T-helper 17 cell (primary cell): ENCODE measurements at regions not wholly inside any gene's neighbourhood (a gene's known extent, or its start where the extent isn't known, plus 50 kb on each side); places are given as distances from the start of the nearest gene placed in this dataset.
"Not testable (repeated sequence)": the region's sequence is repeated elsewhere in the genome, so short reads cannot be mapped to it uniquely, and the experiment has no call there.

Source experiments
- ATAC-seq: fragments of 150-1000 bp; cut with Tn5 transposase; 2 replicates; pipeline ENCODE4 v1.10.0; 2021; ENCODE audit warnings: mild to moderate bottlenecking, moderate library complexity
- DNase-seq, 3 donors: peaks; one replicate each; pipeline versions ENCODE4 v3.0.0 to v3.0.0-alpha.2; 2020 to 2021
- H3K9me3 ChIP-seq: one replicate; pipeline ENCODE4 v1.7.0; 2013; ENCODE audit warnings: low read length, mild to moderate bottlenecking; ENCODE audit not compliant: control insufficient read depth, poor library complexity, severe bottlenecking
- H3K27ac Mint-ChIP-seq: one replicate; pipeline ENCODE4 v1.8.0; 2022; ENCODE audit warnings: mild to moderate bottlenecking, moderate library complexity, mixed read lengths
- H3K27me3 Mint-ChIP-seq: one replicate; pipeline ENCODE4 v1.8.0; 2022; ENCODE audit warnings: mixed read lengths
- H3K36me3 Mint-ChIP-seq: one replicate; pipeline ENCODE4 v1.8.0; 2022; ENCODE audit warnings: low read depth, mixed read lengths
- H3K4me1 Mint-ChIP-seq: one replicate; pipeline ENCODE4 v1.8.0; 2022; ENCODE audit warnings: mild to moderate bottlenecking, mixed read lengths
- H3K4me3 Mint-ChIP-seq: one replicate; pipeline ENCODE4 v1.8.0; 2022; ENCODE audit warnings: mild to moderate bottlenecking, moderate library complexity, mixed read lengths

DNA sequence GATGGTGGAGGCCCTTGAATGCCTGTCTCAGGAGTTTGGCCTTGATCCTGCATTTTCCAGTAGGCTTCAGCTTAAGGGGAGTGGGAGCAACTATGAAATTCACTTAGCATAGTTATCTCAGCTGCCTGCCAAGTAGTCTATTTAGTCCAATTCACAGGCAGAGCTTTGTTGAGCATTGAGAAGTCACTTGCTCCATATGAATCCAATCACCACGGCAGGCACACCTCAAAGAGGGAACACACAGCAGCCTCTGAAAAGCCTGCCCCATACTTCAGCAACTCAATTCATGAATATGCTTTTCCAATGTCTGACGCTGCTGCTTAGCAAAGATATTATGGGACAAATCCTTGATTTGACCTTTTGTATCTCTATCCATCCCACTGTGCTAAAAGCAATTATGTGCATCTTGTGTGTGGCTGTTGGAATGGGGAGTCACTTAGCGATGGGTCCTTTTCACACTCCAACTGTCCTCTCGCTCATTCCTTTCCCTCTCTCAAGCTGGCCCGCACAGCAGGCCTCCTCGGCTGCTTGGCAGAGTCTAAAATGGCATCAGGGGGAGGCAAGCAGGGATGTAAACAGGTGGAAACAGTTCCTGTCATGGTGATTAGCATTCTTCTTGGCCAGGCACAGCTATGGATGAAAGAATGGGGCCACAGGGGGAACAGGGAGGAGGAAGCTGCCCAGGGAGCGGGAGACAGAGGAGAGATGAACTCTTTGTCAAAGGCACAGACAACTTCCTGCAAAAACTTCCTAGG, 56.0 kb upstream of the LRPPRC start:
- peaks cover 20% of the 10 kb centered on the region for H3K27me3 Mint-ChIP-seq
- ATAC-seq (no peak), DNase-seq (no peak)
- H3K27ac Mint-ChIP-seq, result no peak overlapping the region
- H3K9me3 ChIP-seq, result no peaks in the 10 kb centered on the region
- no peaks in the 10 kb centered on the region for H3K4me1 Mint-ChIP-seq
- peaks cover 2% of the 10 kb centered on the region for H3K36me3 Mint-ChIP-seq
- H3K4me3 Mint-ChIP-seq, result no peak overlapping the region

GRCh38 chr2:44052584-44052983, 56.8 kb upstream of the LRPPRC start:
- Mint-ChIP-seq H3K36me3 (peaks cover 2% of the 10 kb centered on the region), H3K27ac (no peak overlapping the region), H3K4me1 (no peaks in the 10 kb centered on the region), H3K27me3 (peaks cover 18% of the 10 kb centered on the region), H3K4me3 (no peak overlapping the region)
- no peaks in the 10 kb centered on the region for H3K9me3 ChIP-seq
- ATAC-seq (no peak), DNase-seq (no peak)

DNA sequence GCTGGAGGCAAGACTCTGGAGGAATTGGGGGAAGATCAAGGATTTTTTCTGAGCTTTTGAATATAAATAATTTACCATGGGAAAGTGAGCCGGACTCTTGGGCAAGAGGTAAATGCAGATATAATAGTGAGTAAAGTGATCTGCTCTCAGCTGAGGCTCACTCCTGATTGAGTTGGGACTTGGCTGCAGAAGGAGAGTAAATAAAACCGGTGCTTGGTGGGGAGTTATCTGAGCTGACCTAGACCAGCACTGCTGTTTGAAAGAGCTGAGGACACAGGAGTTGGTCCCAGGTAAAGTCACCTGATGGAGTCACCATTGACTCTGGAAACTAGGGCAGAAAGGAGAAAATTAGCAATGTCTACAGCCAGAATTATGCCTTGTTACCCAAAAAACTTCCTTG, 57.3 kb upstream of the LRPPRC start:
- no peak for ATAC-seq
- Mint-ChIP-seq H3K27me3 (peaks cover 13% of the 10 kb centered on the region), H3K27ac (no peak overlapping the region), H3K4me1 (no peaks in the 10 kb centered on the region), H3K4me3 (no peak overlapping the region), H3K36me3 (peaks cover 2% of the 10 kb centered on the region)
- no peaks in the 10 kb centered on the region for H3K9me3 ChIP-seq
- DNase-seq, result no peak

DNA sequence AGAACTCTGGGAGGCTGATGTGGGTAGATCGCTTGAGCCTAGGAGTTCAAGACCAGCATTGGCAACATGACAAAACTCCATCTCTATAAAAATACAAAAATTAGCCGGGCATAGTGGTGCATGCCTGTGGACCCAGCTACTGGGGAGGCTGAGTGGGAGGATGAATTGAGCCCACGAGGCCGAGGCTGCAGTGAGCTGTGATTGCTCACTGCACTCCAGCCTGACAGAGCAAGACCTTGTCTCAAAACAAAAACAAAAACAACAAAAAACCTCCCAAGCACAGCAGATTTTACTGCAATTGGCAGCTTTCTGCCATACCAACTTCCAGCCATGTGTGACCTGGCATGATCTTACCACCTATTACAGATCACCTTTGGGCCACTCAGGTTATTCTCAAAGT, 57.7 kb upstream of the LRPPRC start:
- no peak overlapping the region for H3K27ac Mint-ChIP-seq
- peaks cover 2% of the 10 kb centered on the region for H3K36me3 Mint-ChIP-seq
- no peaks in the 10 kb centered on the region for H3K9me3 ChIP-seq
- ATAC-seq, result no peak
- H3K4me3 Mint-ChIP-seq, result no peak overlapping the region
- peaks cover 13% of the 10 kb centered on the region for H3K27me3 Mint-ChIP-seq
- DNase-seq, result no peak
- no peaks in the 10 kb centered on the region for H3K4me1 Mint-ChIP-seq

DNA sequence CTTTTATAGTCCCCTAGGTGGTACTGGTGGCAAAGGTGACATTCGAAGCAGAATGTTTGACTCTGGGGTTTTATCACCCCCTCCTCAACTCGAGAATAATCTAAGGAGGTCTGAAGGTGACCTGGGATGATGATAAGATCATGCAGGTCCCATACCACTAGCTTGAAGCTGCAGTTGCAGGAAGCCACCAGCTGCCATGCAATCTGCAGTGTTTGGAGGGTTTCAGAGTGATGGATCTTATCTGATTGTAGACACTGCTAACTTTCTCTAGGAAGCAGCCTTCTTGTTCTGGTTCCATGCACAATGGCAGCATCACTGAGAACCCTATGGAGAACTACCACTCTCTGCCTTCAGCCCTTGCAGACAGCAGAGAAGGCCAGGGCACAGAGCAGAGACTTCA, 59.4 kb upstream of the LRPPRC start:
- Mint-ChIP-seq H3K4me1 (no peaks in the 10 kb centered on the region), H3K4me3 (no peak overlapping the region), H3K27ac (no peak overlapping the region), H3K36me3 (no peaks in the 10 kb centered on the region), H3K27me3 (peaks cover 8% of the 10 kb centered on the region)
- DNase-seq, result no peak
- no peak for ATAC-seq
- no peaks in the 10 kb centered on the region for H3K9me3 ChIP-seq

DNA sequence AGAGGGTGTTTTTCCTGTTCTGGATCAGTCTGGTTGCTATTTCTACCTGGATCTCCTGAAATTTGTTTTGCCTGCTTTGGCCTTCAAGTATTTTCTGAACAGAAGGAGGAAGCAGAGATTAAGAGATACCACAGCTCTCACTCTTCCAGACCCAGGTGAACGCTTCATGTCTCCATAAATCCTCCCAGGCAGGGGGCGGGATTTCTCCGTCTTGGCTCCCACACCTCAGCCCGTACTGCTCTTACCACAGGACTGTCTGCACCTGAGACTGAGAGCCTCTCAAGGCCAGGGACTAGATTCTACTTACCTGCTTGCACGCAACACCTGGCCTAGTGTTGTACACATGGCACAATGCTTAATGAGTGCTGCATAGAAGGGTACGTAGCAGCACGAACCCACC, 59.9 kb upstream of the LRPPRC start:
- peaks cover 8% of the 10 kb centered on the region for H3K27me3 Mint-ChIP-seq
- no peak for DNase-seq
- no peaks in the 10 kb centered on the region for H3K9me3 ChIP-seq
- no peaks in the 10 kb centered on the region for H3K4me1 Mint-ChIP-seq
- no peaks in the 10 kb centered on the region for H3K36me3 Mint-ChIP-seq
- no peak for ATAC-seq
- H3K27ac Mint-ChIP-seq, result no peak overlapping the region
- H3K4me3 Mint-ChIP-seq, result no peak overlapping the region

DNA sequence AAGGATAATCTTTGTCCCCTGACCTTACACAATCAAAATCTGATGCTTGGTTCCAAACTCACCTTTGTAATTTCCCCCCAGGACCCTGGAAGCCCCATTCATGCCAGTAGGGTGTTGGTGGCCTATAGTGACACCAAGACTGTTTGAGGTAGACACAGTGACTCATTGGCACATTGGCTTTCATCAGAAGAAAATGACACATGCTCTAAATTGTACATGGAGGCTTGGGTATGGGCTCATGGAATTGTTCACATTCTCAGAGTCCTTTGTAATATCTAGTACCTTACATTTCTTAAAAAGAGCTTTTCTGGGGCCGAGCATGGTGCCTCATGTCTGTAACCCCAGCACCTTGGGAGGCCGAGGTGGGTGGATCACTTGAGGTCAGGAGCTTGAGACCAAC, 61.2 kb upstream of the LRPPRC start:
- no peak overlapping the region for H3K4me3 Mint-ChIP-seq
- no peak for ATAC-seq
- H3K4me1 Mint-ChIP-seq, result no peaks in the 10 kb centered on the region
- H3K36me3 Mint-ChIP-seq, result no peaks in the 10 kb centered on the region
- H3K9me3 ChIP-seq, result no peaks in the 10 kb centered on the region
- DNase-seq, result no peak
- peaks cover 12% of the 10 kb centered on the region for H3K27me3 Mint-ChIP-seq
- no peak overlapping the region for H3K27ac Mint-ChIP-seq

DNA sequence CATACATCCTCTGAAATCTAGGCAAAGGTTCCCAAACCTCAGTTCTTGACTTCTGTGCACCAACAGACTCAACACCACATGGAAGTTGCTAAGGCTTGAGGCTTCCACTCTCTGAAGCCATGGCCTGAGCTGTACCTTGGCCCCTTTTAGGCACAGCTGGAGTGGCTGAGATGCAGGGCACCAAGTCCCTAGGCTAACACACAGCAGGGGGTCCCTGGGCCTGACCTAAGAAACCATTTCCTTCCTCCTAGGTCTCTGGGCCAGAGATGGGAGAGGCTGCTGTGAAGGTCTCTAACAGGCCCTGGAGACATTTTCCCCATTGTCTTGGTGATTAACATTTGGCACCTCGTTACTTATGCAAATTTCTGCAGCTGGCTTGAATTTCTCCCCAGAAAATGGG, 64.5 kb upstream of the LRPPRC start:
- not testable (repeated sequence) for H3K4me1 Mint-ChIP-seq, ATAC-seq, H3K4me3 Mint-ChIP-seq, H3K9me3 ChIP-seq, H3K36me3 Mint-ChIP-seq, H3K27ac Mint-ChIP-seq, DNase-seq
- peaks cover 14% of the 10 kb centered on the region for H3K27me3 Mint-ChIP-seq

DNA sequence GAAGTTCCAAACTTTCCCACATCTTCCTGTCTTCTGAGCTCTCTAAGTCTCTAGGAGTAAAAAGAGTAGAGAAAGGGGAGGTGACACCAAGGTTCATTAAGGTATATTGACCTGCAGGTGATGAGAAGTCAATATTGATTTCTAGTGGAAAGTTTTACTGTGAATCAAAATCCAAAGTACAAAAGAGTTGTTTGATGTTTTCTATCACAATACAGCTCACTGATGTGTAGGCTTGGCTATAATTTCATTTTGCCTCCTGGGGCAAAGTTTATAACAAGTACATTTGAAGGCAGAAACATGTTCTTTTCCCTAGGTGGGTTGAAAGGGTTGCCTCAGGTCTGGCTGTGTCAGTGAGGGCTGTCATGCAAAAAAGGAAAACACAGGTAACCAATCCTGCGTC, 65.2 kb upstream of the LRPPRC start:
- H3K9me3 ChIP-seq, result no peaks in the 10 kb centered on the region
- Mint-ChIP-seq H3K27me3 (peaks cover 14% of the 10 kb centered on the region), H3K36me3 (no peaks in the 10 kb centered on the region), H3K27ac (no peak overlapping the region), H3K4me3 (no peak overlapping the region), H3K4me1 (no peaks in the 10 kb centered on the region)
- ATAC-seq (no peak), DNase-seq (no peak)

DNA sequence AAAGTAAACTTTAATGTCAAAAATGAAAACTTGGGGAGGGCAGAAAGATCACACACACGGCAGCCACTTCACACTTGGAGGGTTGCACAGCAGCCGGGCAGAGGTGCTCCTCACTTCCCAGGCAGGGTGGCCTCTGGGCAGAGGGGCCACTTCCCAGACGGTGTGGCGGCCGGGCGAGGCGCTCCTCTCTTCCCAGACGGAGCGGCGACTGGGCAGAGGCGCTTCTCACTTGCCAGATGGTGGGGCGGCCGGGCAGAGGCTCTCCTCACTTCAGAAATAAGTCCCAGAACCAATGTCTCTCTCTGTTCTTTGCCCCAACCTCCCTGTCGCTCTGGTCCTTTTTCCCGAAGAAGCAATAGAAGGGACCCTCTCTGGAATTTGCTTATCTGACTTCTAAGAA, 65.7 kb upstream of the LRPPRC start:
- no peaks in the 10 kb centered on the region for H3K9me3 ChIP-seq
- H3K27me3 Mint-ChIP-seq, result peaks cover 14% of the 10 kb centered on the region
- no peak for ATAC-seq
- no peak overlapping the region for H3K27ac Mint-ChIP-seq
- DNase-seq, result no peak
- H3K4me3 Mint-ChIP-seq, result no peak overlapping the region
- H3K4me1 Mint-ChIP-seq, result no peaks in the 10 kb centered on the region
- no peaks in the 10 kb centered on the region for H3K36me3 Mint-ChIP-seq

- DNase-seq, result no peak
Measured at GRCh38 chr2:44061876-44062275, 66.1 kb upstream of the LRPPRC start.

GRCh38 chr2:44063033-44063432, 67.2 kb upstream of the LRPPRC start:
- H3K4me1 Mint-ChIP-seq, result no peaks in the 10 kb centered on the region
- H3K9me3 ChIP-seq, result no peaks in the 10 kb centered on the region
- no peak for DNase-seq
- ATAC-seq, result no peak
- no peak overlapping the region for H3K27ac Mint-ChIP-seq
- no peaks in the 10 kb centered on the region for H3K36me3 Mint-ChIP-seq
- H3K27me3 Mint-ChIP-seq, result peaks cover 14% of the 10 kb centered on the region
- H3K4me3 Mint-ChIP-seq, result no peak overlapping the region

More at GRCh38 chr2:44061876-44062275, 66.1 kb upstream of the LRPPRC start:
- Mint-ChIP-seq H3K27ac (no peak overlapping the region), H3K36me3 (no peaks in the 10 kb centered on the region), H3K27me3 (peaks cover 14% of the 10 kb centered on the region), H3K4me3 (no peak overlapping the region), H3K4me1 (no peaks in the 10 kb centered on the region)
- no peaks in the 10 kb centered on the region for H3K9me3 ChIP-seq
- ATAC-seq, result no peak

DNA sequence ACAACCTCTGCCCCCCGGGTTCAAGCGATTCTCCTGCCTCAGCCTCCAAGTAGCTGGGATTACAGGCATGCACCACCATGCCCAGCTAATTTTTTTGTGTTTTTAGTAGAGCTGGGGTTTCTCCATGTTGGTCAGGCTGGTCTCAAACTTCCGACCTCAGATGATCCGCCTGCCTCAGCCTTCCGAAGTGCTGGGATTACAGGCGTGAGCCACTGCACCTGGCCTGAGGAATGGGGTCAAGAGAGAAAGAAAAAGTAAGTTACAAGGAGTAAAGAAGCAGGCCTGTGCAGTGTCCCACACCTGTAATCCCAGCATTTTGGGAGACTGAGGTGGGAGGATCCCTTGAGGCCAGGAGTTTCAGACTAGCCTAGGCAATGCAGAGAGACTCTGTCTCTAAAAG, 68.5 kb upstream of the LRPPRC start:
- H3K9me3 ChIP-seq, H3K4me3 Mint-ChIP-seq: not testable (repeated sequence)

DNA sequence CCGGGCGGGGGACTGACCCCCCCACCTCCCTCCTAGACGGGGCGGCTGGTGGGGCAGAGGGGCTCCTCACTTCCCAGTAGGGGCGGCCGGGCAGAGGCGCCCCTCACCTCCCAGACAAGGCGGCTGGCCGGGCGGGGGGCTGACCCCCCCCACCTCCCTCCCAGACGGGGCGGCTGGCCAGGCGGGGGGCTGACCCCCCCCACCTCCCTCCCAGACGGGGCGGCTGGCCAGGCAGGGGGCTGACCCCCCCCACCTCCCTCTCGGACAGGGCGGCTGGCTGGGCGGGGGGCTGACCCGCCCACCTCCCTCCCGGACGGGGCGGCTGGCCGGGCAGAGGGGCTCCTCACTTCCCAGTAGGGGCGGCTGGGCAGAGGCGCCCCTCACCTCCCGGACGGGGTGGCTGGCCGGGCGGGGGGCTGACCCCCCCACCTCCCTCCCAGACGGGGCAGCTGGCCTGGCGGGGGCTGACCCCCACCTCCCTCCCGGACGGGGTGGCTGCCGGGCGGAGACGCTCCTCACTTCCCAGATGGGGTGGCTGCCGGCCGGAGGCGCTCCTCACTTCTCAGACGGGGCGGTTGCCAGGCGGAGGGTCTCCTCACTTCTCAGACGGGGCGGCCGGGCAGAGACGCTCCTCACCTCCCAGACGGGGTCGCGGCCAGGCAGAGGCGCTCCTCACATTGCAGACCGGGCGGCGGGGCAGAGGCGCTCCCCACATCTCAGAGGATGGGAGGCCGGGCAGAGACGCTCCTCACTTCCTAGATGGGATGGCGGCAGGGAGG, 71.4 kb upstream of the LRPPRC start:
- not testable (repeated sequence) for H3K9me3 ChIP-seq, H3K4me1 Mint-ChIP-seq, DNase-seq, ATAC-seq, H3K36me3 Mint-ChIP-seq, H3K27ac Mint-ChIP-seq, H3K4me3 Mint-ChIP-seq
- peaks cover 16% of the 10 kb centered on the region for H3K27me3 Mint-ChIP-seq

More for the DNA sequence above, 68.5 kb upstream of the LRPPRC start:
- H3K36me3 Mint-ChIP-seq, DNase-seq, ATAC-seq, H3K4me1 Mint-ChIP-seq, H3K27ac Mint-ChIP-seq: not testable (repeated sequence)
- peaks cover 14% of the 10 kb centered on the region for H3K27me3 Mint-ChIP-seq
